ENCODE measurements at regions not wholly inside any gene's neighbourhood (a gene's known extent, or its start where the extent isn't known, plus 50 kb on each side); places are given as distances from the start of the nearest gene placed in this dataset.

DNA sequence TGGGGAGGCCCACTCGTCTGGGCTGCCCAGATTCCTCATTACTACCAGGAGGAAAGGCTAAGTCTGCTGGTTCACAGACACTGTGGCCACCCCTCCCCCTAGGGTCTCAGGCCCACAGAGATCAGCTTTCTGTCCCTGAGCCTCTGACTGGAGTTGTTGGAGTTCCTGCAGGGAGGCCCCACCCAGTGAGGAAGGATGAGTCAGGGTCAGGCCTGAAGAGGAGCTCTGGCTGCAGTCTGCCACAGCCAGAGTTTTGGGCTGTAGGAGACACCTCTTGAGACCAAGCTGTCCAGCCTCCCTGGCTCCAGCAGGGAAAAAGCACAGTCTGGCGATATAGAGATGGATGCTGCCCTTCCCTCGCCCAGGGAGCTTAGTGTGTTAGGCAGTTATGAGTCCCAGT is 720.9 kb upstream of the SEMA6D start:
- H3K9me2 ChIP-seq (replicated peaks; ENCODE audit: low read length), result no peaks in the 10 kb centered on the region
- H3K9ac ChIP-seq (ENCODE audit: low read length), result no peak overlapping the region
- no peaks in the 10 kb centered on the region for H3F3A ChIP-seq (ENCODE audit: low read length, unreplicated experiment)
- no peaks in the 10 kb centered on the region for H3K36me3 ChIP-seq (ENCODE audit: low read depth, low read length)
- H3K4me1 ChIP-seq (ENCODE audit: insufficient read depth, low read length), result no peaks in the 10 kb centered on the region
- no peak for DNase-seq
- BruUV-seq (replicated peaks), result no TSS peak
- H3K9me3 ChIP-seq (ENCODE audit: low read length), result no peaks in the 10 kb centered on the region
- H3K79me2 ChIP-seq (ENCODE audit: low read length), result no peaks in the 10 kb centered on the region
- ChIA-PET POLR2A (ENCODE audit: unreplicated experiment) (no interaction called here), CTCF (no interaction called here)
- H3K27me3 ChIP-seq (ENCODE audit: low read length), result no peaks in the 10 kb centered on the region
- H2AFZ ChIP-seq (ENCODE audit: low read length), result no peak overlapping the region
- no peak overlapping the region for H3K27ac ChIP-seq (ENCODE audit: low read length)
- ATAC-seq, result no peak
- no peak overlapping the region for H3K4me3 ChIP-seq (ENCODE audit: low read length)
- H4K20me1 ChIP-seq (ENCODE audit: low read length), result no peaks in the 10 kb centered on the region
- H3K4me2 ChIP-seq (ENCODE audit: low read length), result no peak overlapping the region
- intact Hi-C loops (cut with micrococcal nuclease), result no loop called here
- no peak for TF ChIP-seq EZH2phosphoT487 (IDR thresholded peaks at IDR 0.05; ENCODE audit: borderline replicate concordance, low read length)
- no peak for TF ChIP-seq EZH2 (IDR thresholded peaks at IDR 0.05; ENCODE audit: low read length, unreplicated experiment)
- TF ChIP-seq, protein P1, sequence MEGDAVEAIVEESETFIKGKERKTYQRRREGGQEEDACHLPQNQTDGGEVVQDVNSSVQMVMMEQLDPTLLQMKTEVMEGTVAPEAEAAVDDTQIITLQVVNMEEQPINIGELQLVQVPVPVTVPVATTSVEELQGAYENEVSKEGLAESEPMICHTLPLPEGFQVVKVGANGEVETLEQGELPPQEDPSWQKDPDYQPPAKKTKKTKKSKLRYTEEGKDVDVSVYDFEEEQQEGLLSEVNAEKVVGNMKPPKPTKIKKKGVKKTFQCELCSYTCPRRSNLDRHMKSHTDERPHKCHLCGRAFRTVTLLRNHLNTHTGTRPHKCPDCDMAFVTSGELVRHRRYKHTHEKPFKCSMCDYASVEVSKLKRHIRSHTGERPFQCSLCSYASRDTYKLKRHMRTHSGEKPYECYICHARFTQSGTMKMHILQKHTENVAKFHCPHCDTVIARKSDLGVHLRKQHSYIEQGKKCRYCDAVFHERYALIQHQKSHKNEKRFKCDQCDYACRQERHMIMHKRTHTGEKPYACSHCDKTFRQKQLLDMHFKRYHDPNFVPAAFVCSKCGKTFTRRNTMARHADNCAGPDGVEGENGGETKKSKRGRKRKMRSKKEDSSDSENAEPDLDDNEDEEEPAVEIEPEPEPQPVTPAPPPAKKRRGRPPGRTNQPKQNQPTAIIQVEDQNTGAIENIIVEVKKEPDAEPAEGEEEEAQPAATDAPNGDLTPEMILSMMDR (conservative IDR thresholded peaks at IDR 0.05; ENCODE audit: low read depth, low read length), result no peak

DNA sequence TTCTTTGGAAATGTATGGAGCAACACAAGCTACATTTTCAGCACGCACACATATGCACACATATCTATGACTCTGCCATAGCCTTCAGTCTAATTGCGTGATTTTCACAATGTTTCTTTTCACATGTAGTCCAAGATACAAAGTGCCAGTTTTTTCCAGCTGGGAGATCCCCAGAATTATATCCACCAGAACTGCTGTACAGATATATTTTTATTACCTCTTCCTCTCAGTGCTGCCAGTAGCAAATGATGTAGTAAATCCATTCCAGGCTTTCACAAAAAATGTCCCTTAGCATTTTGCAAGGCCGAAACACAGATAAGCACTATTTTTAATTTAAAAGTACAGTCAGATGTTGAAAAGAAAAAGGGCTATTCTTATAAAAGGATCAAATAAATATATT is 719.8 kb upstream of the SEMA6D start:
- H3K36me3 ChIP-seq (ENCODE audit: low read depth, low read length), result no peaks in the 10 kb centered on the region
- no peaks in the 10 kb centered on the region for H4K20me1 ChIP-seq (ENCODE audit: low read length)
- POLR2A ChIA-PET (ENCODE audit: unreplicated experiment), result no interaction called here
- H3K9ac ChIP-seq (ENCODE audit: low read length), result no peak overlapping the region
- no peak for ATAC-seq
- no peaks in the 10 kb centered on the region for H3K79me2 ChIP-seq (ENCODE audit: low read length)
- no peak overlapping the region for H3K27ac ChIP-seq (ENCODE audit: low read length)
- H3K4me3 ChIP-seq (ENCODE audit: low read length), result no peak overlapping the region
- DNase-seq, result no peak
- no peaks in the 10 kb centered on the region for H3K4me1 ChIP-seq (ENCODE audit: insufficient read depth, low read length)
- H3F3A ChIP-seq (ENCODE audit: low read length, unreplicated experiment), result no peaks in the 10 kb centered on the region
- TF ChIP-seq, protein P1 (conservative IDR thresholded peaks at IDR 0.05; ENCODE audit: low read depth, low read length), result no peak
- TF ChIP-seq EZH2 (IDR thresholded peaks at IDR 0.05; ENCODE audit: low read length, unreplicated experiment), result no peak
- TF ChIP-seq EZH2phosphoT487 (IDR thresholded peaks at IDR 0.05; ENCODE audit: borderline replicate concordance, low read length), result no peak
- H3K9me2 ChIP-seq (replicated peaks; ENCODE audit: low read length), result no peaks in the 10 kb centered on the region
- H3K9me3 ChIP-seq (ENCODE audit: low read length), result no peaks in the 10 kb centered on the region
- BruUV-seq (replicated peaks), result no TSS peak
- no peak overlapping the region for H2AFZ ChIP-seq (ENCODE audit: low read length)
- intact Hi-C loops (cut with micrococcal nuclease), result no loop called here
- H3K27me3 ChIP-seq (ENCODE audit: low read length), result no peaks in the 10 kb centered on the region
- CTCF ChIA-PET, result no interaction called here
- H3K4me2 ChIP-seq (ENCODE audit: low read length), result no peak overlapping the region

DNA sequence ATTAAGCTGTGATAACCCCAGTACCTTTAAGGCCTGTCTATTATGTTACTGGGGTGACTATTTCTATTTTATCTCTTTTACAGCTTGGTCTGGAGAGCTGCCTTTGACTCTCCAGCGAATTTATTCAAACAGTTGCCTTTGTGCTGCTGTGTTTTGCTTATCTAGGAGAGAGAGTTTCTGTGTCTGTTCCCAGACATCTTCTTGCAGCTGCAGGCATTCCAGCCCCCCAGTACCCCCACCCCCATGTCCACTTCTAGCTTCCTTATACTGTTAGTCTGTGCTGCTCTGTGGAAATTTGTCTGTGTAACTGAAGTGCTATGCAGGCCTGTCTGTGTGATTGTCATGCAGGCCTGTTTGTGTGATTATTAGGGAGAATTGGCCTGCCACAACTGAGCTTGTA is 713.7 kb upstream of the SEMA6D start:
- Histone ChIP-seq H3K36me3 (ENCODE audit: low read depth, low read length) (no peaks in the 10 kb centered on the region), H3K27ac (ENCODE audit: low read length) (no peak overlapping the region), H3K4me2 (ENCODE audit: low read length) (no peak overlapping the region), H3K9me3 (ENCODE audit: low read length) (no peaks in the 10 kb centered on the region), H3K4me1 (ENCODE audit: insufficient read depth, low read length) (no peaks in the 10 kb centered on the region), H3K79me2 (ENCODE audit: low read length) (no peaks in the 10 kb centered on the region), H3K9ac (ENCODE audit: low read length) (no peak overlapping the region), H3F3A (ENCODE audit: low read length, unreplicated experiment) (no peaks in the 10 kb centered on the region), H4K20me1 (ENCODE audit: low read length) (no peaks in the 10 kb centered on the region), H2AFZ (ENCODE audit: low read length) (no peak overlapping the region), H3K9me2 (replicated peaks; ENCODE audit: low read length) (no peaks in the 10 kb centered on the region), H3K27me3 (ENCODE audit: low read length) (no peaks in the 10 kb centered on the region), H3K4me3 (ENCODE audit: low read length) (no peak overlapping the region)
- TF ChIP-seq EZH2 (IDR thresholded peaks at IDR 0.05; ENCODE audit: low read length, unreplicated experiment), result no peak
- TF ChIP-seq, protein P1 (conservative IDR thresholded peaks at IDR 0.05; ENCODE audit: low read depth, low read length), result no peak
- TF ChIP-seq EZH2phosphoT487 (IDR thresholded peaks at IDR 0.05; ENCODE audit: borderline replicate concordance, low read length), result no peak
- no peak for DNase-seq
- BruUV-seq (replicated peaks), result no TSS peak
- intact Hi-C loops (cut with micrococcal nuclease), result no loop called here
- ATAC-seq, result no peak
- ChIA-PET POLR2A (ENCODE audit: unreplicated experiment) (no interaction called here), CTCF (no interaction called here)

All from PC-3 (cell line).